ENCODE measurements at regions not wholly inside any gene's neighbourhood (a gene's known extent, or its start where the extent isn't known, plus 50 kb on each side); places are given as distances from the start of the nearest gene placed in this dataset.

DNA sequence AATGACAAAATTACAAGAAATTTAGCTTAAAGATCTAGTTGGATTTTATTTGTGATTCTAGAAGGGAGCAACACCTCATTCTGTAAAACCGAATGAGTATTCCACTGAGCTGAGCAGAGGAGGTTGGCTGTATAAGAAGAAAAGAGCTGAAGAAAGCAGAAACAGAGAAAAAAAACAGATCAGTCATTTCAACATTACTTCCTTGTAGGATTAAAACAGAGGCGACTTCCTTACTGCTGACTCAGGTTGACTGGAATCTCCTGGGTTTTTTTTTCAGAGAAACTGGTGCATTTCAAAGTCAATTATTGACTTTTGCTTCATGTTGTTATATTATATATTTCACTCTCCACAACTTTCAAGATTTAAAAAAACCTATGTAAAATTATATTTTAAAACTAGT, 368.1 kb upstream of the UBE2E2 start:
- H3K4me3 ChIP-seq (ENCODE audit: extremely low read depth in 1 of 4, insufficient read depth in 2 of 4, low read depth in 3 of 4, low read length in 4 of 4), result no peak overlapping the region
- no peak overlapping the region for H2BK12ac ChIP-seq (ENCODE audit: low read depth, low read length)
- no peaks in the 10 kb centered on the region for H3K27me3 ChIP-seq (replicated peaks in 1 of 4; ENCODE audit: control insufficient read depth in 3 of 4, extremely low read depth in 1 of 4, insufficient read depth in 3 of 4, low read length in 3 of 4)
- no peaks in the 10 kb centered on the region for H3K23me2 ChIP-seq (ENCODE audit: low read depth, low read length)
- no peak overlapping the region for H3K4ac ChIP-seq (replicated peaks; ENCODE audit: insufficient read length, low read depth, low read length)
- H2BK20ac ChIP-seq (ENCODE audit: low read length), result no peak overlapping the region
- no peak overlapping the region for H2AK5ac ChIP-seq (ENCODE audit: low read depth, low read length)
- no peak overlapping the region for H3K4me2 ChIP-seq (ENCODE audit: insufficient read depth in 1 of 2, low read depth in 2 of 2, low read length in 2 of 2)
- no peaks in the 10 kb centered on the region for H4K20me1 ChIP-seq (replicated peaks in 1 of 2; ENCODE audit: control insufficient read depth in 1 of 2, insufficient read depth in 2 of 2, low read length in 2 of 2)
- no peaks in the 10 kb centered on the region for H3K79me1 ChIP-seq (ENCODE audit: low read depth, low read length)
- CTCF ChIA-PET (ENCODE audit: partially characterized antibody), result interaction anchor here (1.1 kb wide), 1 partner anchor 53 kb away, joined by 4 read pairs; no protein-coding TSS in a partner anchor
- H3K18ac ChIP-seq (ENCODE audit: extremely low read depth, low read length), result no peak overlapping the region
- H3K27ac ChIP-seq (ENCODE audit: low read depth, low read length), result no peak overlapping the region
- no peak overlapping the region for H2BK120ac ChIP-seq (replicated peaks; ENCODE audit: low read depth, low read length)
- no peak overlapping the region for H2BK5ac ChIP-seq (ENCODE audit: low read depth, low read length)
- POLR2A ChIA-PET (ENCODE audit: partially characterized antibody), result interaction anchor here (0.7 kb wide), 1 partner anchor 1684 kb away, joined by 4 read pairs; no protein-coding TSS in a partner anchor
- no peak overlapping the region for H4K5ac ChIP-seq (ENCODE audit: insufficient read length, low read depth, low read length)
- TF ChIP-seq ASH2L (IDR thresholded peaks at IDR 0.05; ENCODE audit: low read length), result no peak
- no peak for TF ChIP-seq EP300 (IDR thresholded peaks at IDR 0.05; ENCODE audit: borderline replicate concordance in 1 of 2, low read depth in 2 of 2, low read length in 2 of 2)
- TF ChIP-seq BRCA1 (IDR thresholded peaks at IDR 0.05; ENCODE audit: low read depth, low read length), result no peak
- TF ChIP-seq RAD21 (IDR thresholded peaks at IDR 0.05 in 1 of 2, conservative IDR thresholded peaks at IDR 0.05 in 1 of 2; ENCODE audit: low read depth in 2 of 2, low read length in 2 of 2), result no peak
- TF ChIP-seq MAFK (IDR thresholded peaks at IDR 0.05; ENCODE audit: low read depth, low read length), result peak; percentile 65
- no peak for TF ChIP-seq EZH2 (IDR thresholded peaks at IDR 0.05; ENCODE audit: low read depth, low read length, severe bottlenecking)
- no peak for TF ChIP-seq RNF2 (IDR thresholded peaks at IDR 0.05; ENCODE audit: borderline replicate concordance, low read depth, low read length, missing control alignments, poor library complexity, severe bottlenecking)
- TF ChIP-seq POLR2AphosphoS5 (IDR thresholded peaks at IDR 0.05; ENCODE audit: low read depth, low read length), result no peak
- H4K8ac ChIP-seq (ENCODE audit: extremely low read depth, insufficient read depth, low read length), result no peak overlapping the region
- H3K9me3 ChIP-seq (ENCODE audit: insufficient read depth in 2 of 2, low read depth in 1 of 2, low read length in 1 of 2), result no peaks in the 10 kb centered on the region
- H3K14ac ChIP-seq (ENCODE audit: insufficient read length), result no peak overlapping the region
- no peak overlapping the region for H2BK15ac ChIP-seq (ENCODE audit: low read length)
- H3K56ac ChIP-seq (replicated peaks; ENCODE audit: insufficient read length, low read depth, low read length), result no peak overlapping the region
- H3K36me3 ChIP-seq (ENCODE audit: control insufficient read depth in 2 of 4, insufficient read depth in 4 of 4, low read length in 3 of 4), result no peaks in the 10 kb centered on the region
- H3K23ac ChIP-seq (ENCODE audit: insufficient read length), result no peak overlapping the region
- DNase-seq (ENCODE audit: low read depth in 1 of 2, low spot score in 2 of 2) (no peak), FAIRE-seq (no peak)
- no peaks in the 10 kb centered on the region for H3K79me2 ChIP-seq (ENCODE audit: control insufficient read depth in 1 of 2, insufficient read depth in 2 of 2, low read length in 2 of 2)
- WGBS, 2 experiments (ENCODE audit: extremely low coverage in 1 of 2, insufficient coverage in 1 of 2, insufficient read length in 1 of 2, insufficient replicate concordance in 2 of 2, low coverage in 1 of 2, low lambda C conversion rate in 2 of 2, missing lambda C conversion rate in 1 of 2), result 61% methylated on average over 2 of the region's 2 CpGs; no CpG with 5 or more reads in 1 of the 2 experiments
- no peak overlapping the region for H4K91ac ChIP-seq (replicated peaks; ENCODE audit: insufficient read length, low read length)
- H3K9ac ChIP-seq (replicated peaks in 1 of 4; ENCODE audit: extremely low read depth in 1 of 4, low read depth in 3 of 4, low read length in 3 of 4), result no peak overlapping the region
- H2AFZ ChIP-seq (ENCODE audit: low read length), result no peak overlapping the region
- peaks cover 0 to 5% (median 1%) of the 10 kb centered on the region in 4 experiments; a peak in 2 of 7 replicates for H3K4me1 ChIP-seq (replicated peaks in 1 of 4; ENCODE audit: control insufficient read depth in 3 of 4, insufficient read depth in 4 of 4, low read length in 3 of 4)

Measured in H1 (cell line).